Esophagus squamous epithelium (tissue), 5 donors: ENCODE measurements at regions not wholly inside any gene's neighbourhood (a gene's known extent, or its start where the extent isn't known, plus 50 kb on each side); places are given as distances from the start of the nearest gene placed in this dataset.
"Not testable (repeated sequence)": the region's sequence is repeated elsewhere in the genome, so short reads cannot be mapped to it uniquely, and the experiment has no call there.

Experiments
- DNase-seq: peaks from one replicate; lab custom pipeline; 2025; lab: John Stamatoyannopoulos, UW
- H3K27ac ChIP-seq, 4 donors: fragments of 200-600 bp; sonication (generic); one replicate each; pipeline ENCODE4 v1.5.1; 2016 to 2019; ENCODE audit warnings: mild to moderate bottlenecking in 1 of 4
- H3K27me3 ChIP-seq, 4 donors: fragments of 200-600 bp; sonication (generic); 1 replicate in 3 of 4; 2 replicates in 1 of 4; pipeline versions ENCODE4 v1.5.1 to v1.6.0; 2017 to 2021; ENCODE audit warnings: antibody characterized with exemption in 1 of 4
- H3K36me3 ChIP-seq, 3 donors: fragments of 200-600 bp; sonication (generic); one replicate each; pipeline ENCODE4 v1.5.1; 2016 to 2019
- H3K4me1 ChIP-seq, 3 donors: fragments of 200-600 bp; sonication (generic); one replicate each; pipeline ENCODE4 v1.5.1; 2017 to 2019
- H3K4me3 ChIP-seq, 4 donors: fragments of 200-600 bp; sonication (generic); 1 replicate in 3 of 4; 2 replicates in 1 of 4; pipeline ENCODE4 v1.5.1; 2016 to 2019; ENCODE audit warnings: mild to moderate bottlenecking in 2 of 4, moderate library complexity in 1 of 4
- H3K9me3 ChIP-seq, 3 donors: fragments of 200-600 bp; sonication (generic); one replicate each; pipeline ENCODE4 v1.5.1; 2016 to 2019
- CTCF ChIP-seq, 6 experiments: fragments of 450-650 bp in 4 of 6; fragments of 200-600 bp in 2 of 6; sonication (generic) in 2 of 6; IDR thresholded peaks; one replicate each; pipeline ENCODE4 v1.5.1; 2016 to 2019; ENCODE audit warnings: antibody characterized with exemption in 6 of 6, mild to moderate bottlenecking in 4 of 6, moderate library complexity in 4 of 6
- POLR2A ChIP-seq, 4 donors: fragments of 450-650 bp; IDR thresholded peaks; one replicate each; pipeline ENCODE4 v1.6.1; 2017; ENCODE audit warnings: antibody characterized with exemption in 4 of 4, mild to moderate bottlenecking in 4 of 4, moderate library complexity in 3 of 4
- WGBS, 2 donors: methylation state at CpG; one replicate each; pipeline ENCODE4 v1.1.5; 2018; 5-methylcytosine and 5-hydroxymethylcytosine counted together
- intact Hi-C: fragments of 100-400 bp; cut with DNase I; formaldehyde crosslinking; loops from one replicate; pipeline ENCODE4 v1.15.0; 2022
- donor health status: DM: yes; HTN: yes; CAD: no.

GRCh38 chr1:148289647-148290046, 137.6 kb upstream of the NBPF11 start:
- TF ChIP-seq POLR2A (IDR thresholded peaks at IDR 0.05) (no peak), CTCF (IDR thresholded peaks at IDR 0.05) (no peak)
- Histone ChIP-seq H3K36me3 (no peaks in the 10 kb centered on the region), H3K27me3 (peaks cover 0 to 27% (median 0%) of the 10 kb centered on the region in 4 donors), H3K4me1 (peaks cover 0 to 15% (median 0%) of the 10 kb centered on the region in 3 donors), H3K4me3 (no peak overlapping the region), H3K27ac (no peak overlapping the region), H3K9me3 (no peaks in the 10 kb centered on the region)
- intact Hi-C loops, result no loop called here
- DNase-seq, result no peak

DNA sequence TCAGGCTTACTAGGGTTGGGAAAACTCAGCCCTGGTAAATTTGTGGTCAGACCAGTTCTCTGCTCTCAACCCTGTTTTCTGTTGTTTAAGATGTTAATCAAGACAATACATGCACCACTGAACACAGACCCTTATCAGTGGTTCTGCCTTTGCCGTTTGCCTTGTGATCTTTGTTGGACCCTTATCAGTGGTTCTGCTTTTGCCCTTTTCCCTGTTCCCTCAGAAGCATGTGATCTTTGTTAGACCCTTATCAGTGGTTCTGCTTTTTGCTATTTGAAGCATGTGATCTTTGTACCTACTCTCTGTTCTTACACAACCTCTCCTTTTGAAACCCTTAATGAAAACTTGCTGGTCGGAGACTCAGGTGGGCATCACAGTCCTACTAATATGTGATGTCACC, 133.9 kb upstream of the NBPF11 start:
- H3K36me3 ChIP-seq, H3K4me1 ChIP-seq, H3K9me3 ChIP-seq, H3K27ac ChIP-seq, DNase-seq, intact Hi-C loops, H3K4me3 ChIP-seq: not testable (repeated sequence)
- peaks cover 0 to 27% (median 0%) of the 10 kb centered on the region in 4 donors for H3K27me3 ChIP-seq
- 0 to 51% methylated on average over 1 to 2 of the region's 2 CpGs for whole genome bisulfite sequencing, 2 donors

DNA sequence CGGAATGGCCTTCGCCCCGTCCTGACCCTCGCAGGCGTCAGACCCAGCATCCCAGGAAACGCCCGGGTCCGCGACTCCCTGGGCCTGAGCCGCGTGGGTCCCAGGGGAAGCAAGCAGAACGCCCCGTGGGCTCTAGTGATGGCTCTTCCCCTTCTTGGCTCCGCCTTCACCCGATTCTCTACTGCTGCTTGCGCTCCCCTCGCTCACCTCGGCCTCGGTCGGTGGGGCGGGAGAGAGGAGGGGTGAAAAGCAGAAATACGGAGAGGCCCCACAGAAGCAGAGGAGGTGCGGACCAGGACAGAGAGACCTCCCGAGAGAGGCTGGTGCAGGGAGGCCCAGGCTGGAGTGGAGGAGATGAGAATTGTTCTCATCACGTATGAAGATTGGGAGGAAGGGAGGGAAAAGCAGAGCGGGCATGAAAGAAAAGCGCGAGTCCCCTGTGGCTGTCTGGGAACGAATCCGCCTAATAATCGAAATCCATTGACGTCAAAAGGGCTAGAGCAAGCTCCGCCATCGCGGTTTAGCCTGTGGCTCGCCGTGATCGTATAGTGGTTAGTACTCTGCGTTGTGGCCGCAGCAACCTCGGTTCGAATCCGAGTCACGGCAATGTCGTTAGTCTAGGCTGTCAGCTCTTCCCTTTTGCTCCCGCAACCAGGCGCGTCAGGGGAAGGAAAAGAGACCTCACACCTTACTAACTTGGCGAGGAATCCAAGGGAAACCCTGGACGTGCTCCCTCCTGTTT, 128.9 kb upstream of the NBPF11 start:
- DNase-seq, intact Hi-C loops, H3K27ac ChIP-seq, H3K36me3 ChIP-seq, H3K9me3 ChIP-seq: not testable (repeated sequence)
- WGBS, 2 donors, result no CpG with 5 or more reads among the region's 50 CpGs
- Histone ChIP-seq H3K4me3 (peak overlapping the region in 3 of 4 donors; percentile 1 to 63 (median 36)), H3K4me1 (peaks cover 4 to 14% (median 8%) of the 10 kb centered on the region in 3 donors), H3K27me3 (peaks cover 0 to 45% (median 0%) of the 10 kb centered on the region in 4 donors)

- DNase-seq, H3K4me3 ChIP-seq, H3K36me3 ChIP-seq, H3K27ac ChIP-seq, intact Hi-C loops, H3K9me3 ChIP-seq: not testable (repeated sequence)
- Histone ChIP-seq H3K4me1 (peaks cover 4 to 14% (median 8%) of the 10 kb centered on the region in 3 donors), H3K27me3 (peaks cover 0 to 63% (median 0%) of the 10 kb centered on the region in 4 donors)
- 70 to 71% methylated on average over 5 of the region's 5 CpGs for WGBS, 2 donors
Measured at GRCh38 chr1:148279002-148279542, 127.0 kb upstream of the NBPF11 start.

DNA sequence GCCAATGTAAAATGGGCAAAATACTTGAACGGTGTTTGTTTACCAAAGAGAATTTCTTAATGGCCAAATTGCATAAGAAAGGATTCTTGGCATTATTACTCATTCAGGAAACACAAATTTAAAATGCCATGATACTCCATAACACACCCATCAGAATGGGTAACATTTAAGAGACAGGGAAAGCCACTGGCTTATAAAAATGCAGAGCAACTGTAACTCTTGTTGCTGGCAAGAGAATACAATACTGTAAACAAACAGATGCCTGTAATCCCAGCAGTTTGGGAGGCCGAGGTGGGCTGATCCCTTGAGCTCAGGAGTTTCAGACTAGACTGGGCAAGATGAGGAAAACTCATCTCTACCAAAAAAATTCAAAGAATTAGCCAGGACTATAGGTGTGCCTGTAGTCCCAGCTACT, 125.8 kb upstream of the NBPF11 start:
- H3K9me3 ChIP-seq, H3K4me3 ChIP-seq, intact Hi-C loops, H3K27ac ChIP-seq, DNase-seq, H3K36me3 ChIP-seq: not testable (repeated sequence)
- H3K27me3 ChIP-seq, result peaks cover 0 to 68% (median 0%) of the 10 kb centered on the region in 4 donors
- WGBS, 2 donors, result 18 to 24% methylated on average over 2 of the region's 2 CpGs
- peaks cover 4 to 14% (median 8%) of the 10 kb centered on the region in 3 donors for H3K4me1 ChIP-seq

- 44 to 65% methylated on average over 2 of the region's 2 CpGs for WGBS, 2 donors
Measured at GRCh38 chr1:148267066-148267465, 115.0 kb upstream of the NBPF11 start.

GRCh38 chr1:148264374-148265276, 112.5 kb upstream of the NBPF11 start:
- DNase-seq, result no peak
- intact Hi-C loops, result no loop called here
- Histone ChIP-seq H3K9me3 (no peaks in the 10 kb centered on the region), H3K36me3 (no peaks in the 10 kb centered on the region), H3K27ac (peak overlapping the region in 2 of 4 donors; percentile 80 to 87), H3K4me3 (peak overlapping the region; percentile 38 to 64 (median 62)), H3K27me3 (peaks cover 0 to 13% (median 0%) of the 10 kb centered on the region in 4 donors), H3K4me1 (peaks cover 0 to 23% (median 4%) of the 10 kb centered on the region in 3 donors)
- 33 to 39% methylated on average over 10 to 20 of the region's 29 CpGs for WGBS, 2 donors
- no peak for TF ChIP-seq POLR2A (IDR thresholded peaks at IDR 0.05)

More at GRCh38 chr1:148267066-148267465, 115.0 kb upstream of the NBPF11 start:
- Histone ChIP-seq H3K27me3 (peaks cover 0 to 10% (median 0%) of the 10 kb centered on the region in 4 donors), H3K4me1 (peaks cover 0 to 23% (median 4%) of the 10 kb centered on the region in 3 donors)
- H3K4me3 ChIP-seq, H3K9me3 ChIP-seq, H3K27ac ChIP-seq, intact Hi-C loops, H3K36me3 ChIP-seq, DNase-seq: not testable (repeated sequence)
